A204.1 (cell line): ENCODE measurements at regions not wholly inside any gene's neighbourhood (a gene's known extent, or its start where the extent isn't known, plus 50 kb on each side); places are given as distances from the start of the nearest gene placed in this dataset.
"Not testable (repeated sequence)": the region's sequence is repeated elsewhere in the genome, so short reads cannot be mapped to it uniquely, and the experiment has no call there.

Experiments used
- FAIRE-seq: peaks from 2 replicates; lab custom pipeline; 2012; peaks lifted over from hg19 to GRCh38; lab: Jason Lieb, UNC

- FAIRE-seq = not testable (repeated sequence)
Observed at GRCh38 chr1:91095321-91095720, 73.5 kb upstream of the ZNF644 start.

- no peak for FAIRE-seq
Observed at GRCh38 chr1:91092503-91092902, 70.7 kb upstream of the ZNF644 start.

GRCh38 chr1:91091812-91092211 is 70.0 kb upstream of the ZNF644 start:
- no peak for FAIRE-seq

- FAIRE-seq = no peak
Observed at GRCh38 chr1:91080650-91081049, 58.8 kb upstream of the ZNF644 start.

- FAIRE-seq = peak; percentile 83
Observed at GRCh38 chr1:91078859-91079258, 57.0 kb upstream of the ZNF644 start.

- FAIRE-seq = no peak
Observed at GRCh38 chr1:91076834-91077233, 55.0 kb upstream of the ZNF644 start.

GRCh38 chr1:91075233-91076135 is 53.6 kb upstream of the ZNF644 start:
- FAIRE-seq = no peak

GRCh38 chr1:91073299-91073698 is 51.5 kb upstream of the ZNF644 start:
- FAIRE-seq = no peak

GRCh38 chr1:91071838-91072237 is 50.0 kb upstream of the ZNF644 start:
- no peak for FAIRE-seq
